ENCODE measurements at regions not wholly inside any gene's neighbourhood (a gene's known extent, or its start where the extent isn't known, plus 50 kb on each side); places are given as distances from the start of the nearest gene placed in this dataset.

DNA sequence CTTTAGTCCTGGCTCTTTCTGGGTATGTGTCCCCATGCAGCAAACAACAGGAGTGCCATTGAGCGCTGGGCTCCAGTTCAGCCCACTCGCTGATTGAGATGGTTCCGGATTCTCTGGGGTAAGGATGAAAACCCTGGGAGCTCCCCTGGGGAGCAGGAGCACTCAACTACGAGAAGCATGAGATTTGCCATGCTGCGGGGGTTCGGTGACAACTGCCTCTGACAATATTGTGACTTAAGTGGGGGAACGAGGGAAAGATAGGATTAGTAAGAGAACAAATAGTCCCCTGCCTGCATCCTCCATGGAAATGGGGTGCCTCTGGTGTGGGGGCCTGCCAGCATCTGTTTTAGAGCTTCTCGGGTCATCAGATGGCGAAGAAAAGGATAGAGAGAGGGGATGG, 123.6 kb upstream of the IPO9 start:
- BruUV-seq (replicated peaks), result no TSS peak
- Histone ChIP-seq H3K9me3 (ENCODE audit: low read depth, low read length, poor library complexity, severe bottlenecking) (no peaks in the 10 kb centered on the region), H3K36me3 (ENCODE audit: insufficient read depth, low read length, poor library complexity, severe bottlenecking) (no peaks in the 10 kb centered on the region), H3K27me3 (replicated peaks; ENCODE audit: insufficient read depth, low read depth, low read length, poor library complexity) (no peaks in the 10 kb centered on the region), H3K27ac (ENCODE audit: low read depth, low read length, poor library complexity, severe bottlenecking) (no peak overlapping the region), H3K4me3 (ENCODE audit: low read depth, low read length, poor library complexity, severe bottlenecking) (no peak overlapping the region), H3K4me1 (ENCODE audit: insufficient read depth, low read length, poor library complexity, severe bottlenecking) (peaks cover 39% of the 10 kb centered on the region)
- intact Hi-C loops (cut with micrococcal nuclease; ENCODE audit: unreplicated experiment), result loop anchor here (5.0 to 10.0 kb wide), 2 partner anchors 223 to 269 kb away; no protein-coding TSS in a partner anchor
- no peak for DNase-seq (ENCODE audit: low spot score)
- TF ChIP-seq EZH2 (IDR thresholded peaks at IDR 0.05; ENCODE audit: borderline replicate concordance, low read depth, low read length, poor library complexity, severe bottlenecking), result no peak
- TF ChIP-seq, protein P1, sequence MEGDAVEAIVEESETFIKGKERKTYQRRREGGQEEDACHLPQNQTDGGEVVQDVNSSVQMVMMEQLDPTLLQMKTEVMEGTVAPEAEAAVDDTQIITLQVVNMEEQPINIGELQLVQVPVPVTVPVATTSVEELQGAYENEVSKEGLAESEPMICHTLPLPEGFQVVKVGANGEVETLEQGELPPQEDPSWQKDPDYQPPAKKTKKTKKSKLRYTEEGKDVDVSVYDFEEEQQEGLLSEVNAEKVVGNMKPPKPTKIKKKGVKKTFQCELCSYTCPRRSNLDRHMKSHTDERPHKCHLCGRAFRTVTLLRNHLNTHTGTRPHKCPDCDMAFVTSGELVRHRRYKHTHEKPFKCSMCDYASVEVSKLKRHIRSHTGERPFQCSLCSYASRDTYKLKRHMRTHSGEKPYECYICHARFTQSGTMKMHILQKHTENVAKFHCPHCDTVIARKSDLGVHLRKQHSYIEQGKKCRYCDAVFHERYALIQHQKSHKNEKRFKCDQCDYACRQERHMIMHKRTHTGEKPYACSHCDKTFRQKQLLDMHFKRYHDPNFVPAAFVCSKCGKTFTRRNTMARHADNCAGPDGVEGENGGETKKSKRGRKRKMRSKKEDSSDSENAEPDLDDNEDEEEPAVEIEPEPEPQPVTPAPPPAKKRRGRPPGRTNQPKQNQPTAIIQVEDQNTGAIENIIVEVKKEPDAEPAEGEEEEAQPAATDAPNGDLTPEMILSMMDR (conservative IDR thresholded peaks at IDR 0.05; ENCODE audit: low read depth, low read length), result no peak
- CTCF ChIA-PET, result interaction anchor here (0.6 to 2.1 kb wide), 2 partner anchors 102 to 146 kb away, joined by 3 to 12 read pairs; no protein-coding TSS in a partner anchor
- POLR2A ChIA-PET (ENCODE audit: low non-redundant PET), result no interaction called here

DNA sequence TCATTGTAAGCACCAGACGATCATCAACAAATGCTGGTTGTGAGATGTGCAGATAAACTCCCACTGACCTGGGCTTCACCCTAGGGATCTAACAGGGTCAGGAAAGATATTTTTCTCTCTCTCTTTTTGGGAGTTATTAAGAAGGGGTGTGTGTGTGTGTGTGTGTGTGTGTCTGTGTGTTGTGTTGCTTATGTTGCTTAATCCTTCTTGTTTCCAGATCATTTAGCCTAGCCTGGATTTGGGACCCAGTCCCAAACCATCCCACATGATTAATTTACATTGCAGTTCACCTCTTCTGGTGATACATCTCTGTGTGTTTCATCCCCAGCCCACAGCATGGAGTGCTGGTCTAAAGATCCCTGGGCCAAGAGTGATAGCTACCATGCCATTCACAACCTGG, 122.8 kb upstream of the IPO9 start:
- POLR2A ChIA-PET (ENCODE audit: low non-redundant PET), result no interaction called here
- no peak for DNase-seq (ENCODE audit: low spot score)
- intact Hi-C loops (cut with micrococcal nuclease; ENCODE audit: unreplicated experiment), result loop anchor here (5.0 to 10.0 kb wide), 2 partner anchors 224 to 269 kb away; no protein-coding TSS in a partner anchor
- no peak overlapping the region for H3K27ac ChIP-seq (ENCODE audit: low read depth, low read length, poor library complexity, severe bottlenecking)
- TF ChIP-seq EZH2 (IDR thresholded peaks at IDR 0.05; ENCODE audit: borderline replicate concordance, low read depth, low read length, poor library complexity, severe bottlenecking), result no peak
- H3K4me1 ChIP-seq (ENCODE audit: insufficient read depth, low read length, poor library complexity, severe bottlenecking), result peaks cover 43% of the 10 kb centered on the region
- no TSS peak for BruUV-seq (replicated peaks)
- no peaks in the 10 kb centered on the region for H3K27me3 ChIP-seq (replicated peaks; ENCODE audit: insufficient read depth, low read depth, low read length, poor library complexity)
- no peaks in the 10 kb centered on the region for H3K9me3 ChIP-seq (ENCODE audit: low read depth, low read length, poor library complexity, severe bottlenecking)
- H3K4me3 ChIP-seq (ENCODE audit: low read depth, low read length, poor library complexity, severe bottlenecking), result no peak overlapping the region
- H3K36me3 ChIP-seq (ENCODE audit: insufficient read depth, low read length, poor library complexity, severe bottlenecking), result no peaks in the 10 kb centered on the region
- CTCF ChIA-PET, result interaction anchor here (0.6 kb wide), 1 partner anchor 103 kb away, joined by 3 read pairs; no protein-coding TSS in a partner anchor

DNA sequence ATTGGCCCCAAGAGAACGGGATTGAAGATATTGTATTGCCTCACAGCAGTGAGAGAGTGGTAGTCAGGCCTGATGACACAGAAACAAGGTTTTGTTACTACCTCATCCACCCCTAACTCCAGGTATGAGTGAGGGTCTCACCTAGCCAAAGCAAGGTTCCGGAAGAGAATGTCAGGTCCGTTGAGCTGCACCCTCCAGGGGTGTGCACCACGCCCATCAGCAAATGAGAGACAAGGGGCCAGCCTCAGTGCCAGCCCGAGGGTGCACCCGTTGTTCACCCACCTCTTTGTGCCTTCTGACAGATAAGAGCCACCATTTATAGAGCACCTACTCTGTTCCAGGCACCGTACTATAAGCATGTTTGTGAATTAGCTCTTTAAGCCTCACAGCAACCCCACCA, 121.9 kb upstream of the IPO9 start:
- no peak for DNase-seq (ENCODE audit: low spot score)
- POLR2A ChIA-PET (ENCODE audit: low non-redundant PET), result no interaction called here
- Histone ChIP-seq H3K4me1 (ENCODE audit: insufficient read depth, low read length, poor library complexity, severe bottlenecking) (peaks cover 52% of the 10 kb centered on the region), H3K36me3 (ENCODE audit: insufficient read depth, low read length, poor library complexity, severe bottlenecking) (no peaks in the 10 kb centered on the region), H3K9me3 (ENCODE audit: low read depth, low read length, poor library complexity, severe bottlenecking) (no peaks in the 10 kb centered on the region), H3K4me3 (ENCODE audit: low read depth, low read length, poor library complexity, severe bottlenecking) (no peak overlapping the region), H3K27ac (ENCODE audit: low read depth, low read length, poor library complexity, severe bottlenecking) (no peak overlapping the region), H3K27me3 (replicated peaks; ENCODE audit: insufficient read depth, low read depth, low read length, poor library complexity) (no peaks in the 10 kb centered on the region)
- BruUV-seq (replicated peaks), result no TSS peak
- CTCF ChIA-PET, result interaction anchor here (0.6 to 4.9 kb wide), 2 partner anchors 86 to 87 kb away, joined by 5 to 104 read pairs; no protein-coding TSS in a partner anchor
- intact Hi-C loops (cut with micrococcal nuclease; ENCODE audit: unreplicated experiment), result loop anchor here (5.0 to 10.0 kb wide), 2 partner anchors 225 to 268 kb away; no protein-coding TSS in a partner anchor
- no peak for TF ChIP-seq EZH2 (IDR thresholded peaks at IDR 0.05; ENCODE audit: borderline replicate concordance, low read depth, low read length, poor library complexity, severe bottlenecking)
- TF ChIP-seq, protein P1 (conservative IDR thresholded peaks at IDR 0.05; ENCODE audit: low read depth, low read length), result no peak

DNA sequence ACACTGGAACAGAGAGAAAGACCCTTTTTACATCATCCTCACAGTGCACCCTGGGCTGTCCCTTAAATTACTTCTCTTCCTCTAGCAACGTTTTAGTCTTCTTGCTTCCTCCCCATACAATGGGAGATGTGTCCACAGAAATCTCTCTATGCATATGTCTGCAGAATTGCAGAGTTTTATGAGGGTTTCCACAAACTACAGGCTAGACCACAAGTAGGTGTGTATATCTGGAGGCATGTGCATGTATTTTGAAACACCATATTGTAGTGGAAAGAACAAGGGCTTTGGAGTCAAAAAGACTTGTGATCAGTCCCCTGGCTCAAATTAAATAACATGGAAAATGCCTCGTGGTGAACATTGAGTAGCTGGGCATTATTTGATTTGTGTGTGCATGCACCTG, 121.3 kb upstream of the IPO9 start:
- POLR2A ChIA-PET (ENCODE audit: low non-redundant PET), result no interaction called here
- no peaks in the 10 kb centered on the region for H3K36me3 ChIP-seq (ENCODE audit: insufficient read depth, low read length, poor library complexity, severe bottlenecking)
- CTCF ChIA-PET, result interaction anchor here (4.9 kb wide), 1 partner anchor 86 kb away, joined by 104 read pairs; no protein-coding TSS in a partner anchor
- H3K4me1 ChIP-seq (ENCODE audit: insufficient read depth, low read length, poor library complexity, severe bottlenecking), result peaks cover 59% of the 10 kb centered on the region
- no peaks in the 10 kb centered on the region for H3K9me3 ChIP-seq (ENCODE audit: low read depth, low read length, poor library complexity, severe bottlenecking)
- intact Hi-C loops (cut with micrococcal nuclease; ENCODE audit: unreplicated experiment), result loop anchor here (5.0 to 10.0 kb wide), 2 partner anchors 225 to 267 kb away; no protein-coding TSS in a partner anchor
- TF ChIP-seq EZH2 (IDR thresholded peaks at IDR 0.05; ENCODE audit: borderline replicate concordance, low read depth, low read length, poor library complexity, severe bottlenecking), result no peak
- TF ChIP-seq, protein P1 (conservative IDR thresholded peaks at IDR 0.05; ENCODE audit: low read depth, low read length), result no peak
- DNase-seq (ENCODE audit: low spot score), result no peak
- H3K27ac ChIP-seq (ENCODE audit: low read depth, low read length, poor library complexity, severe bottlenecking), result no peak overlapping the region
- no peak overlapping the region for H3K4me3 ChIP-seq (ENCODE audit: low read depth, low read length, poor library complexity, severe bottlenecking)
- H3K27me3 ChIP-seq (replicated peaks; ENCODE audit: insufficient read depth, low read depth, low read length, poor library complexity), result no peaks in the 10 kb centered on the region
- no TSS peak for BruUV-seq (replicated peaks)
